GM12873 (cell line): ENCODE measurements at regions not wholly inside any gene's neighbourhood (a gene's known extent, or its start where the extent isn't known, plus 50 kb on each side); places are given as distances from the start of the nearest gene placed in this dataset.

ENCODE experiments used
- TF ChIP-seq, protein P1 (sequence below): IDR thresholded peaks from 2 replicates; pipeline ENCODE4 v1.5.1; 2012; ENCODE audit warnings: low read depth, mild to moderate bottlenecking, moderate library complexity, low read length, control low read depth; ENCODE audit not compliant: insufficient read depth; ENCODE audit errors: missing control alignments

GRCh38 chr2:225920621-225921220 lies 521.2 kb downstream of the NYAP2 start:
- TF ChIP-seq, protein P1, sequence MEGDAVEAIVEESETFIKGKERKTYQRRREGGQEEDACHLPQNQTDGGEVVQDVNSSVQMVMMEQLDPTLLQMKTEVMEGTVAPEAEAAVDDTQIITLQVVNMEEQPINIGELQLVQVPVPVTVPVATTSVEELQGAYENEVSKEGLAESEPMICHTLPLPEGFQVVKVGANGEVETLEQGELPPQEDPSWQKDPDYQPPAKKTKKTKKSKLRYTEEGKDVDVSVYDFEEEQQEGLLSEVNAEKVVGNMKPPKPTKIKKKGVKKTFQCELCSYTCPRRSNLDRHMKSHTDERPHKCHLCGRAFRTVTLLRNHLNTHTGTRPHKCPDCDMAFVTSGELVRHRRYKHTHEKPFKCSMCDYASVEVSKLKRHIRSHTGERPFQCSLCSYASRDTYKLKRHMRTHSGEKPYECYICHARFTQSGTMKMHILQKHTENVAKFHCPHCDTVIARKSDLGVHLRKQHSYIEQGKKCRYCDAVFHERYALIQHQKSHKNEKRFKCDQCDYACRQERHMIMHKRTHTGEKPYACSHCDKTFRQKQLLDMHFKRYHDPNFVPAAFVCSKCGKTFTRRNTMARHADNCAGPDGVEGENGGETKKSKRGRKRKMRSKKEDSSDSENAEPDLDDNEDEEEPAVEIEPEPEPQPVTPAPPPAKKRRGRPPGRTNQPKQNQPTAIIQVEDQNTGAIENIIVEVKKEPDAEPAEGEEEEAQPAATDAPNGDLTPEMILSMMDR, result no peak

DNA sequence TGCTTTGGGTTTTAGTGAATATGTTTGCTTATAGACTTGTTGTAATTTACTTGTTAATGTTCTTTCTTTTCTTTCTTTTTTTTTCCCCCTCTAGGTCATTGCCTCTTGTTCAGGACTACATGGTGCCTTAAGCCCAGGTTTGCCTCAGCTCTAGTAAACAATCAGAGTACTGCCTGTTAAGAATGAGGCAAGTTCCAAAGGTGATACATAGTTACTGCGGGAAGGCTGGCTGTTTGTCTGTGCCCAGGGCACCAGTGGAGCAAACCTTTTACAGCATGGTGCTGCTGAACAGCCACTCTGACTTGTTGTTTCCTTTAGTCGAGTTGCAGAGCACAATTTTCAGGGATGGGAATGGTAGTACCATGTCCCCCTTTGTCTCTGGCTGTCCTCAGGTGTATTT lies 517.2 kb downstream of the NYAP2 start:
- TF ChIP-seq, protein P1, result no peak

- TF ChIP-seq, protein P1, result no peak
Observed at GRCh38 chr2:225911019-225911418, 511.5 kb downstream of the NYAP2 start.

DNA sequence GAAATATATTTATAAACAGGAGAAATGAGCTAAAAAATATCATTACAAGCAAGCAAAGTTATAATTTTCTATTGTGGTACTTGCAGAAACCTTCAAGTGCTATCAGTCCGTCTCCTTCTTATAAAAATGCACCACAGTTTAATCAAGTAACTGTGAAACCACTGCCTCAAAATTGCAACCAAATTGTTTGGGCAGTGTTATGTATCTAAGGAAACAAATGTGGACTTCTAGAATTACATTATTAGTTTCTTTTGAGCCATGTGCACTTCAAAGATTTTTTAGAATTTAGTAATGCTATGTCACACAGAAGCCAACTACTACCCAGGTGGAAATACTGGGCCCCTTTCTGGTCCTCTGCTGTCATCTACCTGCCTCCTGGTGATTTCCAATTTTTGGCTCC lies 495.6 kb downstream of the NYAP2 start:
- TF ChIP-seq, protein P1, result no peak

- TF ChIP-seq, protein P1, result no peak
Observed at GRCh38 chr2:225894236-225894980, 494.9 kb downstream of the NYAP2 start.

DNA sequence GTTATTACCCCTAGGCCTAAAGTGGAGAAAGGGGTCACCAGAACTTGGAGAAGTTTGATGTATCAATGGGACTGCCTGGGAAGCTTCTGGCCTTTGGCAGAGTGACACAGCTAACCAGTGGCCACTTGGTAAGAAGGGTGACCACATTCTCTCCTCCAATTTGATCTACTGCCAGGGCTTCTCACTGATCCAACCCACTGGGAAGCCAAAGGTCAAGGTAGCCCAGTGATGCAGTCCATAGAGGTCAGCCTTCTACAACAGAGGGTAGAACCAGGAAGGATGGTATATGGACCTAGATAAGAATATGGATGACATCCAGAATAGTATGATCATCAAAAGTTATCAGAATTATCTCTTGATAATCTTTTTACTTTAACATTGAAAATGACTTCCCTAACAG lies 493.6 kb downstream of the NYAP2 start:
- TF ChIP-seq, protein P1, result no peak

- TF ChIP-seq, protein P1, result no peak
Observed at GRCh38 chr2:225891771-225892170, 492.3 kb downstream of the NYAP2 start.
